HepG2 (cell line): ENCODE measurements at regions not wholly inside any gene's neighbourhood (a gene's known extent, or its start where the extent isn't known, plus 50 kb on each side); places are given as distances from the start of the nearest gene placed in this dataset.

Source experiments
- CTCF ChIP-seq: sonication (generic); formaldehyde crosslinking; IDR thresholded peaks from 2 replicates; pipeline ENCODE4 v1.5.0; 2020; ENCODE audit warnings: mild to moderate bottlenecking, missing genetic modification reagents, moderate library complexity
- FOXA3 ChIP-seq: IDR thresholded peaks from 2 replicates; pipeline ENCODE4 v1.6.1; 2016; ENCODE audit warnings: missing genetic modification reagents, missing compliant biosample characterization
- FOXJ3 ChIP-seq: sonication (generic); formaldehyde crosslinking; IDR thresholded peaks from 2 replicates; pipeline ENCODE4 v1.4.0; 2020; ENCODE audit warnings: missing genetic modification reagents, mild to moderate bottlenecking, borderline replicate concordance
- HNF4G ChIP-seq, 2 experiments: sonication (generic) in 1 of 2; formaldehyde crosslinking in 1 of 2; IDR thresholded peaks; 2 replicates each; pipeline versions ENCODE4 v1.4.0 to v1.6.1; 2011 to 2020; ENCODE audit warnings: borderline replicate concordance in 2 of 2, low read depth in 2 of 2, mild to moderate bottlenecking in 2 of 2, low read length in 1 of 2, missing genetic modification reagents in 1 of 2, moderate library complexity in 1 of 2
- MYPOP ChIP-seq: sonication (generic); formaldehyde crosslinking; IDR thresholded peaks from 2 replicates; pipeline ENCODE4 v1.8.1; 2023; ENCODE audit warnings: mild to moderate bottlenecking, moderate library complexity, missing genetic modification reagents
- SMARCE1 ChIP-seq: fragments of 450-650 bp; IDR thresholded peaks from 2 replicates; pipeline ENCODE4 v1.6.1; 2017; ENCODE audit warnings: borderline replicate concordance
- SRF ChIP-seq: IDR thresholded peaks from 2 replicates; pipeline ENCODE4 v1.6.1; 2011; ENCODE audit warnings: mild to moderate bottlenecking, low read depth, low read length, moderate library complexity
- SUZ12 ChIP-seq: fragments of 150-350 bp; IDR thresholded peaks from 2 replicates; pipeline ENCODE4 v1.6.1; 2014; ENCODE audit warnings: low read depth, low read length
- TOE1 ChIP-seq: sonication (generic); formaldehyde crosslinking; IDR thresholded peaks from 2 replicates; pipeline ENCODE4 v1.4.0; 2020; ENCODE audit warnings: mild to moderate bottlenecking, missing genetic modification reagents
- ZNF24 ChIP-seq: fragments of 450-650 bp; IDR thresholded peaks from 2 replicates; pipeline ENCODE4 v1.6.1; 2017; ENCODE audit warnings: antibody characterized with exemption, mild to moderate bottlenecking

- no peak for TF ChIP-seq CTCF
- TF ChIP-seq HNF4G (IDR thresholded peaks at IDR 0.05; ENCODE audit: borderline replicate concordance, low read depth, low read length): no peak
- TF ChIP-seq HNF4G (CRISPR knock-in tag; IDR thresholded peaks at IDR 0.05; ENCODE audit: borderline replicate concordance, low read depth): no peak
- TF ChIP-seq ZNF24: no peak
- no peak for TF ChIP-seq FOXJ3 (CRISPR knock-in tag)
- no peak for TF ChIP-seq SMARCE1
- no peak for TF ChIP-seq TOE1 (CRISPR knock-in tag)
- TF ChIP-seq FOXA3 (CRISPR knock-in tag): no peak
- TF ChIP-seq MYPOP (CRISPR knock-in tag): no peak
- no peak for TF ChIP-seq SRF
- TF ChIP-seq SUZ12: no peak
Observed at GRCh38 chr5:4571248-4571948, 568.7 kb upstream of the ADAMTS16 start.
